ENCODE measurements at regions not wholly inside any gene's neighbourhood (a gene's known extent, or its start where the extent isn't known, plus 50 kb on each side); places are given as distances from the start of the nearest gene placed in this dataset.

- Histone ChIP-seq H3K4me3 (no peak overlapping the region), H4K20me1 (ENCODE audit: low read depth) (no peaks in the 10 kb centered on the region), H3K4me1 (no peaks in the 10 kb centered on the region), H3K9ac (no peak overlapping the region), H3K27me3 (no peaks in the 10 kb centered on the region), H3K9me3 (ENCODE audit: low read depth) (no peaks in the 10 kb centered on the region), H3K4me2 (no peak overlapping the region), H3K79me2 (ENCODE audit: low read depth) (no peaks in the 10 kb centered on the region), H3F3A (ENCODE audit: low read depth) (no peaks in the 10 kb centered on the region), H3K36me3 (no peaks in the 10 kb centered on the region), H3K27ac (no peak overlapping the region), H2AFZ (replicated peaks) (no peak overlapping the region)
- Mint-ChIP-seq H3K9me3 (no peaks in the 10 kb centered on the region), H3K27ac (no peak overlapping the region), H3K4me3 (no peak overlapping the region), H3K4me1 (peaks cover 3% of the 10 kb centered on the region), H3K36me3 (no peaks in the 10 kb centered on the region), H3K27me3 (ENCODE audit: insufficient read depth, low read depth) (no peaks in the 10 kb centered on the region)
- DNase-seq (ENCODE audit: low spot score), result no peak
- TF ChIP-seq EZH2phosphoT487 (IDR thresholded peaks at IDR 0.05) (no peak), EZH2 (IDR thresholded peaks at IDR 0.05) (no peak), CTCF (IDR thresholded peaks at IDR 0.05) (no peak)
These were observed 404.8 kb downstream of the TLL1 start for GRCh38 chr4:166277853-166278252.

- Histone ChIP-seq H4K20me1 (ENCODE audit: low read depth) (no peaks in the 10 kb centered on the region), H3K9ac (no peak overlapping the region), H3K9me3 (ENCODE audit: low read depth) (no peaks in the 10 kb centered on the region), H3K79me2 (ENCODE audit: low read depth) (no peaks in the 10 kb centered on the region), H2AFZ (replicated peaks) (peak overlapping the region; percentile 54), H3K4me3 (no peak overlapping the region), H3K36me3 (no peaks in the 10 kb centered on the region), H3F3A (ENCODE audit: low read depth) (no peaks in the 10 kb centered on the region), H3K27me3 (no peaks in the 10 kb centered on the region), H3K27ac (no peak overlapping the region), H3K4me2 (no peak overlapping the region), H3K4me1 (no peaks in the 10 kb centered on the region)
- H3K4me1 Mint-ChIP-seq, result peaks cover 3% of the 10 kb centered on the region
- no peaks in the 10 kb centered on the region for H3K27me3 Mint-ChIP-seq (ENCODE audit: insufficient read depth, low read depth)
- no peaks in the 10 kb centered on the region for H3K9me3 Mint-ChIP-seq
- no peak overlapping the region for H3K27ac Mint-ChIP-seq
- no peak for DNase-seq (ENCODE audit: low spot score)
- no peak overlapping the region for H3K4me3 Mint-ChIP-seq
- TF ChIP-seq EZH2 (IDR thresholded peaks at IDR 0.05) (no peak), CTCF (IDR thresholded peaks at IDR 0.05) (no peak), EZH2phosphoT487 (IDR thresholded peaks at IDR 0.05) (no peak)
- H3K36me3 Mint-ChIP-seq, result no peaks in the 10 kb centered on the region
These were observed 406.2 kb downstream of the TLL1 start for GRCh38 chr4:166279261-166279660.

- Histone ChIP-seq H3K79me2 (ENCODE audit: low read depth) (no peaks in the 10 kb centered on the region), H2AFZ (replicated peaks) (no peak overlapping the region), H4K20me1 (ENCODE audit: low read depth) (no peaks in the 10 kb centered on the region), H3K4me2 (no peak overlapping the region), H3K36me3 (no peaks in the 10 kb centered on the region), H3K9ac (no peak overlapping the region), H3K4me1 (no peaks in the 10 kb centered on the region), H3K27me3 (no peaks in the 10 kb centered on the region), H3K27ac (no peak overlapping the region), H3F3A (ENCODE audit: low read depth) (no peaks in the 10 kb centered on the region), H3K9me3 (ENCODE audit: low read depth) (no peaks in the 10 kb centered on the region), H3K4me3 (no peak overlapping the region)
- no peaks in the 10 kb centered on the region for H3K9me3 Mint-ChIP-seq
- H3K27me3 Mint-ChIP-seq (ENCODE audit: insufficient read depth, low read depth), result no peaks in the 10 kb centered on the region
- TF ChIP-seq EZH2 (IDR thresholded peaks at IDR 0.05) (no peak), CTCF (IDR thresholded peaks at IDR 0.05) (no peak), EZH2phosphoT487 (IDR thresholded peaks at IDR 0.05) (no peak)
- H3K36me3 Mint-ChIP-seq, result no peaks in the 10 kb centered on the region
- H3K4me1 Mint-ChIP-seq, result peaks cover 3% of the 10 kb centered on the region
- no peak overlapping the region for H3K27ac Mint-ChIP-seq
- no peak for DNase-seq (ENCODE audit: low spot score)
- no peak overlapping the region for H3K4me3 Mint-ChIP-seq
These were observed 407.6 kb downstream of the TLL1 start for GRCh38 chr4:166280642-166281041.
